H1 (cell line): ENCODE measurements at regions not wholly inside any gene's neighbourhood (a gene's known extent, or its start where the extent isn't known, plus 50 kb on each side); places are given as distances from the start of the nearest gene placed in this dataset.

Source experiments
- CHD7 ChIP-seq: fragments of 300-600 bp; sonication (generic); IDR thresholded peaks from 2 replicates; pipeline ENCODE4 v1.7.1; 2012; ENCODE audit warnings: low read length, moderate library complexity, mild to moderate bottlenecking, inconsistent platforms; ENCODE audit not compliant: insufficient replicate concordance
- CTBP2 ChIP-seq: IDR thresholded peaks from 2 replicates; pipeline ENCODE4 v1.7.0; 2011; ENCODE audit warnings: borderline replicate concordance, mild to moderate bottlenecking, moderate library complexity, mixed read lengths, low read length; ENCODE audit not compliant: insufficient read depth, insufficient read length
- KDM1A ChIP-seq: fragments of 200-600, 300-600 bp; sonication (generic); IDR thresholded peaks from 2 replicates; pipeline ENCODE4 v1.7.1; 2016; ENCODE audit warnings: mild to moderate bottlenecking, low read length, borderline replicate concordance
- SP1 ChIP-seq: IDR thresholded peaks from 2 replicates; pipeline ENCODE4 v1.6.1; 2011; ENCODE audit warnings: low read depth, low read length
- TCF12 ChIP-seq: IDR thresholded peaks from 2 replicates; pipeline ENCODE4 v1.6.1; 2011; ENCODE audit warnings: low read depth, mild to moderate bottlenecking, low read length

- TF ChIP-seq CHD7 = no peak
- TF ChIP-seq TCF12 = no peak
- TF ChIP-seq SP1 = no peak
- TF ChIP-seq CTBP2 = no peak
- TF ChIP-seq KDM1A = no peak
Measured at GRCh38 chr19:28051047-28051446, 1161.9 kb downstream of the UQCRFS1 start (continued).
